HG02623 (cell line): ENCODE measurements at regions not wholly inside any gene's neighbourhood (a gene's known extent, or its start where the extent isn't known, plus 50 kb on each side); places are given as distances from the start of the nearest gene placed in this dataset.
"Not testable (repeated sequence)": the region's sequence is repeated elsewhere in the genome, so short reads cannot be mapped to it uniquely, and the experiment has no call there.

Experiments used
- ATAC-seq: cut with Tn5 transposase; IDR thresholded peaks from one replicate; pipeline ENCODE4 v1.9.1; 2021; ENCODE audit warnings: moderate library complexity; ENCODE audit not compliant: unreplicated experiment

DNA sequence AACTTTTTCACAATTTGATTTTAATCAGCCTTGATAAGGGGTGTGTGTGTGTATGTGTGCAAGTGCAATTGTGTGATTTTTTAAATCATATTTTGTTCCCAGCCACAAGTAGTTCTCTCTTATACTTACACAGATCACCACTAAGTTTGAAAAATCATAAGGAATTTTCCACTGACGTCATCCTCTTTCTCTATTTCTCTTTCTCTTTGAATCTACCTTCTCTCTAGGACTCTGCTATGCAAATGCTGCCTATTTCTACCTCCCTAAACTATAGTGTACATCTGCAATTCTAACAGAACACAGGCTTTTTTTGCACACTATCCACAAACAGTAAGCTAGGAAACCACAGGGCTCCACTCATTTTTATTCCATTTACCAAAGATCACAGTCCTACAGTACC, 254.6 kb upstream of the CYLC2 start:
- ATAC-seq: no peak

DNA sequence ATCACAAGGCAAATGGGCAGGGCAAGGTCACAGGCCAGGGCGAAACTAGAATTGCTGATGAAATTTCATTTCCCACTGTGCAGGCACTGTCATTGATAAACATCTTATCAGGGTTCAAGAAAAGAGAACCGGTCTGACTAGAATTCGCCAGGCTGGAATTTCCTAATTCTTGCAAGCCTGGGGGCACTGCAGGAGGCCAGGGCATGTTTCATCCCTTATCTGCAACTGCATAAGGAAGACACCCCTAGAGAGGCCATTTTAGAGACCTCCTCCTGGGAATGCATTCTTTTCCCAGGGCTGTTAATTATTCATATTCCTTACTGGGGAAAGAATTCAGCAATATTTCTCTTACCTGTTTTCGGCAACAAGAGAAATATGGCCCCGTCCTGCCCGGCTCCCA, 266.2 kb upstream of the CYLC2 start:
- ATAC-seq: no peak

DNA sequence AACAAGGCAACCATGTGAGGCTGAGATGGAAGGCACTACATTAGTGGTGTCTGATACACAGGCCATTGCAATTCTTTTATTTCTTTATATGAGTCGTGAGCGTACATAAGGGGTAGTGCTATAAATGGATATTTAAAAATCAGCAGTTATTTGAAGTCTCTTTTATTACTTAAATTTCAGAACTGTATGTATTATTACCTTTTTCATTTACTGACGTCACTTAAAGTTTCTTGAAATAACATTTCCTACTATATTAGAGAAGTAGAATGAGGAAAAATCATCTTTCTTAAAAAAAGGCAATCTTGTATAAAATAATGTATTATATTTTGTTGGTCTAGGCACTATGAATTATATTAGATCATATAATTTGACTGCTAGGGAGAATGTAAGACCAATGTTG, 280.9 kb upstream of the CYLC2 start:
- no peak for ATAC-seq

DNA sequence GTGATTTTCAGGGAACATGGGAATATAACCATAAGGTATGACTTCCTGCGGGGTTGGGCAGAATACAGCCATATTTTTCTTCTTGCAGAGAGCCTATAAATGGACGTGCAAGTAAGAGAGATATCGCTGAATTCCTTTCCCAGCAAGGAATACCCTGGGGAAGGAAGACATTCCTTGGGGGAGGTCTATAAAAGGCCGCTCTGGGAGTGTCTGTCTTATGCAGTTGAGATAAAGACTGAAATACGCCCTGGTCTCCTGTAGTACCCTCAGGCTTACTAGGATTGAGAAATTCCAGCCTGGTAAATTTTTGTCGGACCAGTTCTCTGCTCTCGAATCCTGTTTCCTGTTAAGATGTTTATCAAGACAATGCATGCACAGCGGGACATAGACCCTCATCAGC, 282.2 kb upstream of the CYLC2 start:
- not testable (repeated sequence) for ATAC-seq

DNA sequence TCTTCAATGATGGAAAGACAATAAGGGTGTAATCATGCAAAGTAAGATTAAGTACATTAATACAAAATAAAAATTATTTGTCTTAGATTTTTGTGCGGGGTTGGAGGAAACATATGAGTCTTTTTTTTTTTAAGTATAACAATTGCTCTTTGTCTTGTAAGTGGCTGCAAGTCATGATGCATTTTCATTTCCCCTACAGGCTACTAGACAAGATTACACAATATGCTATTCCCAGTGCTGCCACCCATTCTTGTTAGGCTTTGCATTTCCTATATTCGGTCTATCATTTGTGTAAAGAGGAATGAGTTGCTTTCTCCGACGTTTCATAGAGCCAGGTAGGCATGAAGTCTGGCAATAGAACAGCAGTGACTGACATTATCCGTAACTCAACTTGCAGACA, 294.2 kb upstream of the CYLC2 start:
- ATAC-seq: no peak

DNA sequence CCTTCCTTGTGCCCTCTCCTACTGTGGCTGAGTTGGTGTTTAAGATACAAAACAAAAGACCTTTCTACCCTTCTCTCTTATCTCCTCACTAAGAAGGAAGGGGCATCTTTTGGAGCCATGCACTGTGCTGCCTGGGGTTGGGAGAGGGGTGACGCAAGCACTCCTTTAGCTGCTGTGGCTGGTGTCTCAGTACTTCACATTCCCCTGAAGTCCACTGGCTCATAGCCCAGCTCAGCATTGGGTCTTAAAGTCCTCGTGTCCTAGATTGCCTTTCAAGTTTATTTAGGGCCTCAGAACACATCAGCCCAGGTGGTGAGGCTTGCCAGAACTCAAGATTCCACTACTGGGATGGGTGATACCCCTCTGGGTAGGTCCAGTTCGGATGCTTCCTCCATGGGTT, 325.9 kb upstream of the CYLC2 start:
- ATAC-seq: no peak

DNA sequence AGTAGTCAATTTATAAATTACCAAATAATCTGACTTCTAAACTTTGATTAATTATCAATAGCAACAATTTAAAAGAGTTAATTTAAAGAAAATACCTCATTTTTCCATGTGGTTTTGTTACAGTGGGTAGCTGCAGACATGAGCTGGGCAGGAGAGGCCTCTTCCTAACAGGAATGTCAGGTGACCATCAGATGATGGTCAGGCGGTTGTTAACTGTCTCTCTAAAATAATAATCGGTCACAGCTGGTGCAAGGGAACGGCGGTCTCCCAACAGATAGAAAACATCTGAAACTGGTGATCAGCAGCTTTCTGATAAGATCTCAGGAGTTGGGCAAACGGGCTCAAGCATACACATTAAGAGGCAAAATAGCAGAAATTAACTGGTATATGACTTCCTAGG, 342.7 kb upstream of the CYLC2 start:
- ATAC-seq: no peak

DNA sequence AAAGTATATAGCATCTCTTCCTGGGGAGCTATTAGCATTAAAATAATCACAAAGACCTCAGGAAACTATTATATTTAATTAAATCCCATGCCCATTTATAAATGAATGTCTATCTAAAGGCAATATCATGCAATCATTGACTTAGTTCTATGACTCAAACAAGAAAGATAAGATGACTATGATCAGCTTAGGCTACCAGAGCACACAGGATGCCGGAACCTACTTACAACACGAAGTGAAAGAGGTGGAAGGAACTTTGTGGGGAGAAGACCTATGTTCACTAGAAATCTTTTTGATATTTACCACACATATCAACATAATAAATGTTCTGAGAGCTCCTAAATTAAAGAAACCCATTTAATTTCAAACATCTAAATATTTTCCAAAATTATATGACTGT, 344.2 kb upstream of the CYLC2 start:
- ATAC-seq: no peak

DNA sequence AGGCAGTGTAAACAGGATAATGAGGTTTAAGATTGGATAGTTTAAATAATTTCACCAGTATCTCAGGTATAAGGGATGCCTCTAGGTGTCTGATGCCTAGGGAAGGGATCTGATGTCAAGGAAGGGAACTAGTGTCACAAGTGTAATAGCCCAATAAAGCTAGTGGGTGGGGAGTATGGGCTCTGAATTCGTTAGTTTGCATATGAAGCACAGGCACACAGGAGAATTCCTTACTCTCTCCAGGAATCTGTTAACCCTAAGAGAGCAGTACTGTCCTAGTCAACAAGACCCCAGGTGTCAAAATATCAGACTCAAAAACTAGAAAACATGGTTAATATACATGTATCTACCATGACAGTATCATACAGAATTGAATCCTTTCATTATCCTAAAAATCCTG, 352.5 kb upstream of the CYLC2 start:
- no peak for ATAC-seq

DNA sequence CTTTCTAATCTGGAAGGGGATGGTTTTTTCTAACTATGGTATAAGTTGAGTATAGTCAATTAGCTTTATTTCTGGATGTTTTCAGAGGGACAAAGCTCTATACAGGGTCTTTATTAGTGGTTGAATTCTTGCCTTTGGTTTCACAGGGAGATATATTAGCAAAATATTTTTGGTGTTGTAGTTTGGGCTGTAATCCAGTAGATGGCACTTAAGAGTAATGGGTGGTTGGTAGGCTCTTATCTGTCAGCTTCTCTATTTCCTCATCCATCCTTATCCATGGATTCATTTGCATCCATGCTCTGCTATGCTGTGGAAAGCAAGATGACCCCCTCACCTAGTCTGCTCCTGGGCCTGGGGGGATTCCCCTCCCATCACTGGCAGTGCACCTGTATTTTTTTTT, 363.6 kb upstream of the CYLC2 start:
- ATAC-seq: no peak

DNA sequence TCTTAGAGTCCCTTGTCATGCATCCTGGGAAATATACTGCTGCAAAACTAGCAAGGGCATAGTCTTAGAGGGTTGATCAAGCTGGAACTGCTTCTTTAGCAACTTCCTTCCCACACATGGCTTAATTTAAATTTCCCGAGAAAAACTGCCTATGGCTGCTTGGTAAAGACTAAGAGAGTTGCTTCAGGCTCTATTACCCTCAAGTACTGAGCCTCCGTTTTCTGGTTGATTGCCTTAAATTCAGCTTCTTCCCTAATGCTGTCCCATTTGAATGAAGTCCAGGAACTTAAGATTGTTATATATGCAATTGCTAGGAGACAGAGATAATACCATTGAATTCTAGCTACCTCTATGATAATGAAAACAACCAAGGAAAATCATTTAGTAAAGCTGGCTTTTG, 385.7 kb upstream of the CYLC2 start:
- ATAC-seq: no peak

DNA sequence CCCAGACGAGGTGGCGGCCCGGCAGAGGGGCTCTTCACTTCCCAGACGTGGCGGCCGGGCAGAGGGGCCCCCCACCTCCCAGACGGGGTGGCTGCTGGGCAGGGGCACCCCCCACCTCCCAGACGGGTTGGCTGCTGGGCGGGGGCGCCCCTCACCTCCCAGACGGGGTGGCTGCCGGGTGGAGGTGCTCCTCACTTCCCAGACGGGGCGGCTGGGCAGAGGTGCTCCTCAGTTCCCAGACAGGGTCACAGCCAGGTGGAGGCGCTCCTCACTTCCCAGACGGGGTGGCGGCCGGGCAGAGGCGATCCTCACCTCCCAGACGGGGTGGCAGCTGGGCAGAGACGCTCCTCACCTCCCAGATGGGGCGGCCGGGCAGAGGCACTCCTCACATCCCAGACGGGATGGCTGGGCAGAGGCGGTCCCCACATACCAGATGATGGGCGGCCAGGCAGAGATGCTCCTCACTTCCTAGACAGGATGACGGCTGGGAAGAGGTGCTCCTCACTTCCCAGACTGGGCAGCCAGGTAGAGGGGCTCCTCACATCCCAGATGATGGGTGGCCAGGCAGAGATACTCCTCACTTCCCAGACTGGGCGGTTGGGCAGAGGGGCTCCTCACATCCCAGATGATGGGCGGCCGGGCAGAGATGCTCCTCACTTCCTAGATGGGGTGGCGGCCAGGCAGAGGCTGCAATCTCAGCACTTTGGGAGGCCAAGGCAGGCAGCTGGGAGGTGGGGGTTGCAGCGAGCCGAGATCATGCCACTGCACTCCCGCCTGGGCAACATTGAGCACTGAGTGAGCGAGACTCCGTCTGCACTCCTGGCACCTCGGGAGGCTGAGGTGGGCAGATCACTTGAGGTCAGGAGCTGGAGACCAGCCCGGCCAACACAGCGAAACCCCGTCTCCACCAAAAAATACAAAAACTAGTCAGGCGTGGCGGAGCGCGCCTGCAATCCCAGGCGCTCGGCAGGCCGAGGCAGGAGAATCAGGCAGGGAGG, 391.6 kb upstream of the CYLC2 start:
- not testable (repeated sequence) for ATAC-seq

DNA sequence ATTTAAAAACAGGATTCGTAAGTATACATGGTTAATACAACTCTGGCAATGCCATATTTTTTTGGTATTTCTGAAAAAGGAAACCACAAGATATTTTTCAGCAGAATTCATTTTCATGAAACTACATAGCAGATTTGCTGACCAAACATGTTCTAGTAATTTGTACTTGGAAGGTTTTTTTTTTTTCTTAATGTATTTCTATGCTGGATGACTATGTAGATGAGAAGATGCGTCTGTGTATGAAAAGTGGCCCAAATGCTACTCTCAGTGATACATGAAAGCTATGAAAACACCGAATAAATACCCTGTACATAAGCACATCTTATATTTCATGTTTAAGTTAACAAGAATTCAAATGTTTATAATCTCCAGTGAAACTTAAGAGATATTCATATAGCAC, 400.9 kb upstream of the CYLC2 start:
- ATAC-seq: no peak

DNA sequence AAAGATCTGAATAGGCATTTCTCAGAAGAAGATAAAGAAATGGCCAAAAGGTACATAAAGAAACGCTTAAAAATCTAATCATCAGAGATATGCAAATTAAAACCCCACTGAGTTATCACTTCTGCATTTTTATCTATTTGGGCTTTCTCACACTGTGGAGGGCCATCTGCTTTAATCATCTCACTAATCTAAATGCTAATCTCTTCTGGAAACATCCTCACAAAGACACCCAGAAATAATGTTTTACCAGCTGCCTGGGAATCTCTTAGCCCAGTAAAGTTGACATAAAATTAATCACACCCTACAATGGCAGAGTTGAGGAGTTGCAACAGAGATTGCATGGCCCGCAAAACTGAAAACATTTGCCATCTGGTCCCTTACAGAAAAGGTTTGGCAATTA, 407.9 kb upstream of the CYLC2 start:
- ATAC-seq: no peak

DNA sequence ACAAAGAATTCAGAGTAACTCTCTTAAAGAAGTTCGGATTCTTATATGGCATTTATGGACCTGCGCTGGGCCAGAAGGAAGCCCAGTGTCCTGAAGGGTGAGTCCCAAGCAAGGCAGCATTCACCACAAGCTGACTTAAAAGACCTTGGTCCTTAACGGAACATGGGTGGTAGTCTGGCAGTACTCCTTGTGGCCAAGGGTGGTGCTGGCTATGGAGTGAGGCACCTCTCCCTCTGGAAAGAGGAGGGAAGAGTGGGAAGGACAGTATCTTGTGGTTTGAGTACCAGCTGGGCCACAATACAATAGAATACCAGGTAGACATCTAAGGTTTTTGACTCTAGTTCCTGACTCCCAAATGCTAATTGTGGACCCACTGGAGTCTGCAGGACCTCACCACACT, 425.7 kb upstream of the CYLC2 start:
- ATAC-seq: no peak

DNA sequence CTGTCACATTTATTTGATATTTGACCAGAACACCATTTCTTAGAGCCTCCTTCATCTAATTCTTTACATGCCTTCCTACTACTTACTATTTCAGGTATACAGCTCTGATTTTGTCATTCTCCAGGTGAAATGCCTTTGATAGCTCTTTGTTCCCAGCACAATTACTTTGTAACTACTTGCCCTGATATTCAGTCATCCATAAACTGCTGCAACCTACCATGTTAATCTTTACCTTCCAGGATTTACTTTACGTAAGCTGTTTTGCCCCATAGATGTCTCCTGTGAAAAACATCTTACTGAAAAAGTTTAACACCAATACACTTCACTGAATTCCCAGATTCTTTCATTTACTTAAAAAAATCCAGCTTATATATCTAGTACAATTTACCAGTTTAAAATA, 443.8 kb upstream of the CYLC2 start:
- no peak for ATAC-seq

DNA sequence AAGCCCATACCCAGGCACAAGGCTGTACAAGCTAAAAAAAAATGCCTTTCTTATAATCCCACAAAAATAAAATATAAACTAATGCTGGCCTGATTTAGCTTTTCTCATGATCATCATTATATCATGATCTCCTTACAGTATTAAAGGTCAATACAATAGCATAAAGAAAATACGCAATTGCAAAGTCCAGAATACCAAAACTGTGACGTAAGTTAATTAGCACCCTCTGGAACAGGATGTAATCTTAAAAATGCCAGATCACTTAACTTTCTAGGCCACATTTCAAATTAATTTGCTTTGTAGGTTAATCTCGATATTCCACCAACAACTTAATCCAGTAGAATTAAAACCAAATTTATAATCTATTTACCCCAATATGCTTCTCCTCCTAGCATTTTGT, 444.2 kb upstream of the CYLC2 start:
- no peak for ATAC-seq

DNA sequence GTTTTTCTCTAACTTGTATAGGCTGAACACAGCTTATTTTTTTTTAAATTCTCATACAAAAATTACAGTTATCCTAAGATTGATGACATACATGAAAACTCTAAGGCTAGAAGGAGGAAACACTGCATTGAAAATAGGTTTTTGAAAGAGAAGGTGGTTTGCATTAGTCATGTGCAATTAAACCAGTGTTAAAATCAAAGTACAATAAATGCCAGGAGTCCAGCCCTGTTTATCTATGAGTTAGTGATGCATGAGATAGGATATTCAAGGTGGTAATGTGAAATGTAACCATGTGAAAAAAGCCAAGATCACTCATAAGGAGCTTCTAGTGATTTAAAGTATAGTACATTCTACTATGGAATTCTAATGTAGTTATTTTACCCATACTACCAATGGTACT, 444.9 kb upstream of the CYLC2 start:
- ATAC-seq: no peak

DNA sequence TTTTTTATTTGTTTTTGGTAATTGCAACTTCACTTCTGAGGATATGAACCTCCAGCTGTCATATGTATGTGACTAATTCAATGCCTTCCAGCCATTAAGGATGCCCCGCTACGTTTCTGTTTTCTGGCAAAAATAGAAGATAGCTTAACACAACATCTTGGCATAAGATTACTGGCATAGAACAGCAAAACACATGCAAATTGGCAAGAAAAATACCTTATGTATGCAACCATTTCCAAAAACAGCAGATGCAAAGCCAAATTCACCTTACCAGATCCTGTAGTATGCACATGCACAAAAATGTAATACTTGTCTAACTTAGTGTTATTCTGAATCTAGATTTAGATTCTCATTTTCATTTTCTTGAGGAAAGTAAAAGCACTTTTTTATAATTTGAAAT, 461.1 kb upstream of the CYLC2 start:
- ATAC-seq: no peak

DNA sequence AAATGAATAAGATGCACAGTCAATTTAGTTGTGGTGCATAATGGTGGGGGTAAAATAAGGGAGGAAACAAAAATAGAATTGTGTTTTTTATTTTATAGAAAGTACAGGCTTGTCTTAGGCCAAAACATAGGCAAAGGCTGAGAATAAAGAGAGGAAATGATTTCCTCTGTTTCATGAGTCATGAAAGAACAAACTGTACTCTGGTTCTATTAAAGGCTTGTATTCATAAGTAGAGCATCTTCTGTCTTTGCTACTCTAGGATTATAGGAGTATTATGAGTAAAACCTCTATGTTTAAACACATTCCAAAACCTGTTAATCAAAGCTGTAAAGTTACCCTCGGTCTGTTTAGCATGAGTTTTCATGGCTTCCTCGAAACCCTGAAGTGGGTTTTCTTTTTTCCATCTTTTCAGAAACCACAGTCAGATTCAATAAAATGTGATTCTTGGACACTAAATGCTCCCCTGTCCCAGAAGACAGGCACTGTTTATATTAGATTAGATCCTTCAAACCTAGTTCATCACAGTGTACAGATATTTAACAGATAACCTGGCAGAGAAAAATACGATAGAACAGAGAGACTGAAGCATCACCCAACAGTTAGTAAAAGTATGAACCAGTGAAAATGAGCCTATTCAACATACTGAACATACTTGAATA, 473.9 kb upstream of the CYLC2 start:
- ATAC-seq: no peak

DNA sequence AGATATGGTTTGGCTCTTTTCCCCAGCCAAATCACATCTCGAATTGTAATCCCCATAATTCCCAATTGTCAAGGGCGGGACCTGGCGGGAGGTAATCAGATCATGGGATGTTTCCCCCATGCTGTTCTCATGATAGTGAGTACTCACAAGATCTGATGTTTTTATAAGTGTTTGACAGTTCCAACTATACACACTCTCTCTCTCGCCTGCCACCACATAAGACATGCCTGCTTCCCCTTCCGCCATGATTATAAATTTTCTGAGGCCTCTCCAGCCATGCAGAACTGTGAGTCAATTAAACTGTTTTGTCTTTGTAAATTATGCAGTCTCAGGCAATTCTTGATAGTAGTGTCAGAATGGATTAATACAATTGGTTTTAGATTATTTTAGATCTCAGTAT, 475.7 kb upstream of the CYLC2 start:
- no peak for ATAC-seq

DNA sequence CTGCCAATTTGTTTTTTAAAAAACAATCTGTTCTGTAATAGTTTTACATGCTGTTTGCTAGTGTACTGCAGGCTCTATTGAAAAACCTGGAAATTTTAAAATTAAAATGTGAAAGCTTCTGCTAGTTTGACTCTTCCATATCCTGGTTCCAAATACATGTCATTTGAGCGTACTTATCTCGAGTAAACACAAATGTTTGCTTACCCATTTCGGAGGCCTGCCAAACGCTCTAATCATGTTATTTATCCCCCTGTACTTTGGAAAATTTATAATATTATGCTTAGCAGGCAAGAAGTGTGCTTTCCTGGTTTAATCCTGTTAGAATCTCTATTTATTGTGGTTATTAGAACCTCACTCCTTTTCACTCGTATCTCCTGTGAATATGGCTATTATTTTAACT, 476.8 kb upstream of the CYLC2 start:
- no peak for ATAC-seq
